K562 (cell line): ENCODE measurements at regions not wholly inside any gene's neighbourhood (a gene's known extent, or its start where the extent isn't known, plus 50 kb on each side); places are given as distances from the start of the nearest gene placed in this dataset.

ENCODE experiments used
- ATAC-seq: fragments of 200-7000 bp; cut with Tn5 transposase; 3 replicates; pipeline ENCODE4 v1.9.1; 2020; ENCODE audit warnings: moderate library complexity
- BruUV-seq: library from RNA; stranded (reverse); fragments of 400-500 nt; replicated peaks from 2 replicates; lab custom pipeline; 2021; lab: Mats Ljungman, UMichigan
- CTCF ChIA-PET: fragments of 300-600 bp; formaldehyde crosslinking; extraction: SDS; loops from one replicate; lab custom pipeline; 2021; ENCODE audit warnings: low intra/inter-chr PET ratio; lab: Yijun Ruan, JAX
- POLR2A ChIA-PET: fragments of 300-600, 350-650 bp; sonication (Branson Sonifier 250); formaldehyde crosslinking; extraction: SDS; loops from one replicate; lab custom pipeline; 2021; ENCODE audit warnings: antibody characterized with exemption, inconsistent platforms; lab: Yijun Ruan, JAX
- DNase-seq, 4 experiments: peaks; one replicate each; pipeline versions ENCODE4 v3.0.0 to v3.0.0-alpha.2; 2011 to 2018; ENCODE audit warnings: low spot score in 3 of 4, mixed read lengths in 3 of 4; ENCODE audit errors: extremely low read depth in 1 of 4
- FAIRE-seq: peaks from 2 replicates; lab custom pipeline; 2011; peaks lifted over from hg19 to GRCh38; lab: Jason Lieb, UNC
- H2AFZ ChIP-seq: 2 replicates; pipeline ENCODE4 v1.6.0; 2011; ENCODE audit warnings: low read depth, low read length, control low read depth, inconsistent platforms
- H3K27ac ChIP-seq: fragments of 200-600 bp; 3 replicates; pipeline ENCODE4 v1.8.0; 2011; ENCODE audit warnings: low read depth, mild to moderate bottlenecking, control low read depth, inconsistent platforms, low read length, moderate library complexity, mixed read lengths; ENCODE audit errors: extremely low read depth
- H3K27me3 ChIP-seq, 2 experiments: fragments of 300-600 bp in 1 of 2; 2 replicates in 1 of 2; 3 replicates in 1 of 2; pipeline versions ENCODE4 v1.6.0 to v1.8.0; 2011; ENCODE audit warnings: inconsistent platforms in 2 of 2, low read length in 2 of 2, mild to moderate bottlenecking in 1 of 2, mixed read lengths in 1 of 2, moderate library complexity in 1 of 2; ENCODE audit not compliant: control insufficient read depth in 2 of 2, insufficient read depth in 2 of 2
- H3K36me3 ChIP-seq: fragments of 300-600 bp; 3 replicates; pipeline ENCODE4 v1.8.0; 2011; ENCODE audit warnings: mild to moderate bottlenecking, low read length, inconsistent platforms; ENCODE audit not compliant: control insufficient read depth, insufficient read depth
- H3K4me1 ChIP-seq, 2 experiments: fragments of 200-600 bp in 1 of 2; replicated peaks in 1 of 2; 2 replicates in 1 of 2; 3 replicates in 1 of 2; pipeline versions ENCODE4 v1.5.1 to v1.8.0; 2011; ENCODE audit warnings: inconsistent platforms in 2 of 2, low read length in 2 of 2, mild to moderate bottlenecking in 1 of 2, mixed read lengths in 1 of 2, moderate library complexity in 1 of 2; ENCODE audit not compliant: control insufficient read depth in 2 of 2, insufficient read depth in 2 of 2
- H3K4me2 ChIP-seq: 2 replicates; pipeline ENCODE4 v1.6.1; 2011; ENCODE audit warnings: low read length, control low read depth, inconsistent platforms, mixed read lengths; ENCODE audit not compliant: insufficient read depth
- H3K4me3 ChIP-seq: fragments of 200-600 bp; sonication (generic), shearing (Covaris generic); 2 replicates; pipeline ENCODE4 v1.5.1; 2016; ENCODE audit warnings: control low read depth, inconsistent platforms
- H3K79me2 ChIP-seq: fragments of 200-600 bp; 3 replicates; pipeline ENCODE4 v1.8.0; 2011; ENCODE audit warnings: low read length, inconsistent platforms; ENCODE audit not compliant: control insufficient read depth, insufficient read depth
- H3K9ac ChIP-seq, 2 experiments: 2 replicates each; pipeline versions ENCODE4 v1.6.0 to v1.6.1; 2011; ENCODE audit warnings: low read depth in 2 of 2, low read length in 2 of 2, control low read depth in 1 of 2, inconsistent platforms in 1 of 2, mild to moderate bottlenecking in 1 of 2, mixed read lengths in 1 of 2; ENCODE audit not compliant: insufficient read depth in 1 of 2
- H3K9me1 ChIP-seq: one replicate; pipeline ENCODE4 v1.6.0; 2011; ENCODE audit warnings: inconsistent platforms, mild to moderate bottlenecking, low read length, moderate library complexity; ENCODE audit not compliant: control insufficient read depth, insufficient read depth
- H3K9me3 ChIP-seq: replicated peaks from 2 replicates; pipeline ENCODE4 v1.5.1; 2011; ENCODE audit warnings: low read depth, low read length, inconsistent platforms; ENCODE audit not compliant: control insufficient read depth, insufficient read depth
- H4K20me1 ChIP-seq: replicated peaks from 2 replicates; pipeline ENCODE4 v1.6.1; 2011; ENCODE audit warnings: low read length, inconsistent platforms, mixed read lengths; ENCODE audit not compliant: control insufficient read depth, insufficient read depth
- BACH1 ChIP-seq: fragments of 200-800 bp; sonication (Bioruptor generic); IDR thresholded peaks from 2 replicates; pipeline ENCODE4 v1.6.1; 2016; ENCODE audit warnings: missing genetic modification characterization, missing compliant biosample characterization
- CREBBP ChIP-seq: IDR thresholded peaks from one replicate; pipeline ENCODE4 v1.6.1; 2012; ENCODE audit warnings: low read depth, mild to moderate bottlenecking, control low read depth, inconsistent platforms, low read length
- MEIS2 ChIP-seq: fragments of 450-650 bp; IDR thresholded peaks from 2 replicates; pipeline ENCODE4 v1.6.1; 2014; ENCODE audit warnings: mild to moderate bottlenecking; ENCODE audit not compliant: partially characterized antibody
- MYC ChIP-seq, 2 experiments: fragments of 250-450 bp in 1 of 2; sonication (Bioruptor Pico) in 1 of 2; IDR thresholded peaks; 2 replicates each; pipeline versions ENCODE4 v1.5.1 to v1.6.1; 2012 to 2021; ENCODE audit warnings: low read depth in 2 of 2, borderline replicate concordance in 1 of 2, improper control_type of control experiment in 1 of 2, low read length in 1 of 2, mild to moderate bottlenecking in 1 of 2, moderate library complexity in 1 of 2
- NR3C1 ChIP-seq: sonication (generic); formaldehyde crosslinking; IDR thresholded peaks from 2 replicates; pipeline ENCODE4 v1.8.1; 2022; ENCODE audit warnings: missing genetic modification reagents
- ZNF449 ChIP-seq: fragments of 250-450 bp; sonication (Bioruptor Pico); IDR thresholded peaks from 2 replicates; pipeline ENCODE4 v1.8.0; 2022; ENCODE audit warnings: moderate library complexity, mild to moderate bottlenecking, inconsistent platforms
- ZNF76 ChIP-seq: fragments of 250-450 bp; sonication (Bioruptor Pico); IDR thresholded peaks from 2 replicates; pipeline ENCODE4 v1.4.0; 2020; ENCODE audit warnings: mild to moderate bottlenecking, moderate library complexity, borderline replicate concordance
- WGBS: fragments of 100-300 bp; shearing (Covaris generic); methylation state at CpG from one replicate; pipeline ENCODE4 v1.1.6; 2016; ENCODE audit warnings: low coverage, mixed read lengths; ENCODE audit not compliant: insufficient coverage; ENCODE audit errors: missing lambda C conversion rate; 5-methylcytosine and 5-hydroxymethylcytosine counted together
- in situ Hi-C: fragments of 300-500 bp; cut with MboI; formaldehyde crosslinking; loops from 4 replicates; pipeline ENCODE4 v1.15.0; 2018; ENCODE audit warnings: inconsistent platforms, mixed read lengths
- intact Hi-C: fragments of 100-400 bp; cut with micrococcal nuclease; formaldehyde crosslinking; loops from 2 replicates; pipeline ENCODE4 v1.14.2; 2022
- TF ChIP-seq, protein P1 (sequence below): fragments of 250-450 bp; sonication (Bioruptor Pico); IDR thresholded peaks from 2 replicates; pipeline ENCODE4 v1.5.1; 2021; ENCODE audit warnings: mild to moderate bottlenecking

DNA sequence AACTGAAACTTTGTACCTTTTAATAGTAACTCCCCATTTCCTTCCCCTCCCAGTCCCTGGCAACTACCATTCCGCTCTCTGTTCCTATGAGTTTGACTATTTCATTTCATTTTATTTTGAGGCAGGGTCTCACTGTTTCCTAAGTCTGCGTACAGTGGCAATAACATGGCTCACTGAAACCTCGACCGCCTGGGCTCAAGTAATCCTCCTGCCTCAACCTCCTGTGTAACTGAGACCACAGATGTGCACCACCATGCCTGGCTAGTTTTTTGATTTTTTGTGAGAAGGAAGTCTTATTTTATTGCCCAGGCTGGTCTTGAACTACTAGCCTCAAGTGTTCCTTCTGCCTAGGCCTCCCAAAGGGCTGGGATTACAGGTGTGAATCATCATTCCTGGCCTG lies 808.1 kb downstream of the CDH11 start:
- TF ChIP-seq CREBBP: no peak
- no peak for TF ChIP-seq NR3C1
- TF ChIP-seq, protein P1, sequence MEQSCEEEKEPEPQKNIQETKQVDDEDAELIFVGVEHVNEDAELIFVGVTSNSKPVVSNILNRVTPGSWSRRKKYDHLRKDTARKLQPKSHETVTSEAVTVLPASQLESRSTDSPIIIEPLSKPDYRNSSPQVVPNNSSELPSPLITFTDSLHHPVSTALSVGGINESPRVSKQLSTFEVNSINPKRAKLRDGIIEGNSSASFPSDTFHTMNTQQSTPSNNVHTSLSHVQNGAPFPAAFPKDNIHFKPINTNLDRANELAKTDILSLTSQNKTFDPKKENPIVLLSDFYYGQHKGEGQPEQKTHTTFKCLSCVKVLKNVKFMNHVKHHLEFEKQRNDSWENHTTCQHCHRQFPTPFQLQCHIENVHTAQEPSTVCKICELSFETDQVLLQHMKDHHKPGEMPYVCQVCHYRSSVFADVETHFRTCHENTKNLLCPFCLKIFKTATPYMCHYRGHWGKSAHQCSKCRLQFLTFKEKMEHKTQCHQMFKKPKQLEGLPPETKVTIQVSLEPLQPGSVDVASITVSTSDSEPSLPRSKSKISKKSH (CRISPR knock-in tag): no peak
- no peak for TF ChIP-seq BACH1 (tag)
- TF ChIP-seq ZNF76 (CRISPR knock-in tag): no peak
- no peak for TF ChIP-seq MEIS2
- no peak for TF ChIP-seq MYC (IDR thresholded peaks at IDR 0.05; ENCODE audit: low read depth, low read length)
- TF ChIP-seq MYC (CRISPR knock-in tag; IDR thresholded peaks at IDR 0.05; ENCODE audit: borderline replicate concordance, low read depth): no peak
- TF ChIP-seq ZNF449 (CRISPR knock-in tag): no peak
- no peaks in the 10 kb centered on the region for H3K79me2 ChIP-seq
- ChIA-PET CTCF (no interaction called here), POLR2A (no interaction called here)
- in situ Hi-C loops: no loop called here
- intact Hi-C loops: no loop called here
- no peaks in the 10 kb centered on the region for H3K27me3 ChIP-seq
- no peaks in the 10 kb centered on the region for H3K9me3 ChIP-seq
- H3K9me1 ChIP-seq: no peaks in the 10 kb centered on the region
- no peaks in the 10 kb centered on the region for H3K36me3 ChIP-seq
- DNase-seq (no peak), FAIRE-seq (no peak), ATAC-seq (no peak)
- no peaks in the 10 kb centered on the region for H3K4me1 ChIP-seq
- H3K27ac ChIP-seq: no peak overlapping the region
- 1% methylated on average over 4 of the region's 4 CpGs for WGBS
- no TSS peak for BruUV-seq
- no peak overlapping the region for H2AFZ ChIP-seq
- no peaks in the 10 kb centered on the region for H4K20me1 ChIP-seq
- no peak overlapping the region for H3K4me3 ChIP-seq
- no peak overlapping the region for H3K4me2 ChIP-seq
- H3K9ac ChIP-seq: no peak overlapping the region
